ENCODE measurements at regions not wholly inside any gene's neighbourhood (a gene's known extent, or its start where the extent isn't known, plus 50 kb on each side); places are given as distances from the start of the nearest gene placed in this dataset.

DNA sequence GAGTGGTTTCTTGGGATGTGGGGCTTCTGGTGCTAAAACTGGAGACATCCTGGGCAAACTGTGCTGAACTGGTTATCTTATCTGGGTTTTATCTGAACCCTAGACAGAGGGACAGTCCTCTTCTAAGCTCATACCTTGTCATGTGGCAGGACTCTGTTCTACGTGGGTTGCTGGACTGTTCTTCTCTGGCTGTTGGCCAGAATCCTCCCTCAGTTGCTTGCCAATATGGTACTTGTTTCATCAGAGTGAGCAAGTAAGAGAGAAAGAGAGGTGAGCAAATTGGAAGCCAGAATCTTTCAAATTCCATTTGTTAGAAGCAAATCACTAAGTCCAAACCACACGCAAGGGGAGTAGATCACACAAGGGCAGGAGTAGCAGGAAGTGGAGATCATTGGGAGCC lies 291.5 kb upstream of the TBL1XR1 start:
- Histone ChIP-seq H2AFZ (ENCODE audit: low read length) (no peak overlapping the region), H2BK120ac (replicated peaks; ENCODE audit: low read depth, low read length) (no peak overlapping the region), H3K14ac (ENCODE audit: insufficient read length) (no peak overlapping the region), H3K4me1 (replicated peaks in 1 of 4; ENCODE audit: control insufficient read depth in 3 of 4, insufficient read depth in 4 of 4, low read length in 3 of 4) (no peaks in the 10 kb centered on the region), H3K9me3 (ENCODE audit: insufficient read depth in 2 of 2, low read depth in 1 of 2, low read length in 1 of 2) (no peaks in the 10 kb centered on the region; a peak in 1 of 4 replicates), H4K20me1 (replicated peaks in 1 of 2; ENCODE audit: control insufficient read depth in 1 of 2, insufficient read depth in 2 of 2, low read length in 2 of 2) (no peaks in the 10 kb centered on the region), H3K56ac (replicated peaks; ENCODE audit: insufficient read length, low read depth, low read length) (no peak overlapping the region), H3K79me1 (ENCODE audit: low read depth, low read length) (no peaks in the 10 kb centered on the region), H3K4me3 (ENCODE audit: extremely low read depth in 1 of 4, insufficient read depth in 2 of 4, low read depth in 3 of 4, low read length in 4 of 4) (no peak overlapping the region), H3K9ac (replicated peaks in 1 of 4; ENCODE audit: extremely low read depth in 1 of 4, low read depth in 3 of 4, low read length in 3 of 4) (no peak overlapping the region), H4K5ac (ENCODE audit: insufficient read length, low read depth, low read length) (no peak overlapping the region), H3K23ac (ENCODE audit: insufficient read length) (no peak overlapping the region), H3K27me3 (replicated peaks in 1 of 4; ENCODE audit: control insufficient read depth in 3 of 4, extremely low read depth in 1 of 4, insufficient read depth in 3 of 4, low read length in 3 of 4) (no peaks in the 10 kb centered on the region), H2BK20ac (ENCODE audit: low read length) (no peak overlapping the region), H3K36me3 (ENCODE audit: control insufficient read depth in 2 of 4, insufficient read depth in 4 of 4, low read length in 3 of 4) (no peaks in the 10 kb centered on the region), H2AK5ac (ENCODE audit: low read depth, low read length) (no peak overlapping the region), H3K23me2 (ENCODE audit: low read depth, low read length) (no peaks in the 10 kb centered on the region; the same call in 1 of the 2 replicates), H2BK12ac (ENCODE audit: low read depth, low read length) (no peak overlapping the region), H2BK15ac (ENCODE audit: low read length) (no peak overlapping the region), H4K8ac (ENCODE audit: extremely low read depth, insufficient read depth, low read length) (no peak overlapping the region), H3K27ac (ENCODE audit: low read depth, low read length) (no peak overlapping the region), H2BK5ac (ENCODE audit: low read depth, low read length) (no peak overlapping the region), H3K4ac (replicated peaks; ENCODE audit: insufficient read length, low read depth, low read length) (no peak overlapping the region), H3K18ac (ENCODE audit: extremely low read depth, low read length) (no peak overlapping the region), H3K79me2 (ENCODE audit: control insufficient read depth in 1 of 2, insufficient read depth in 2 of 2, low read length in 2 of 2) (no peaks in the 10 kb centered on the region), H4K91ac (replicated peaks; ENCODE audit: insufficient read length, low read length) (no peak overlapping the region), H3K4me2 (ENCODE audit: insufficient read depth in 1 of 2, low read depth in 2 of 2, low read length in 2 of 2) (no peak overlapping the region)
- ChIA-PET CTCF (ENCODE audit: partially characterized antibody) (no interaction called here), POLR2A (ENCODE audit: partially characterized antibody) (no interaction called here)
- DNase-seq (ENCODE audit: low read depth in 1 of 2, low spot score in 2 of 2) (no peak), FAIRE-seq (no peak)
- WGBS, 2 experiments (ENCODE audit: extremely low coverage in 1 of 2, insufficient coverage in 1 of 2, insufficient read length in 1 of 2, insufficient replicate concordance in 2 of 2, low coverage in 1 of 2, low lambda C conversion rate in 2 of 2, missing lambda C conversion rate in 1 of 2) = 93% methylated on average over 2 of the region's 2 CpGs; no CpG with 5 or more reads in 1 of the 2 experiments
- TF ChIP-seq CBX8 (IDR thresholded peaks at IDR 0.05; ENCODE audit: borderline replicate concordance, low read depth, low read length) = no peak
- TF ChIP-seq POLR2AphosphoS5 (IDR thresholded peaks at IDR 0.05; ENCODE audit: low read depth, low read length) = no peak
- no peak for TF ChIP-seq BCL11A (IDR thresholded peaks at IDR 0.05; ENCODE audit: low read depth in 2 of 2, low read length in 2 of 2)
- TF ChIP-seq TAF7 (optimal IDR thresholded peaks at IDR 0.05; ENCODE audit: borderline replicate concordance, low read depth, low read length) = no peak
- no peak for TF ChIP-seq SP2 (IDR thresholded peaks at IDR 0.05; ENCODE audit: low read length)
- no peak for TF ChIP-seq CBX5 (IDR thresholded peaks at IDR 0.05; ENCODE audit: low read depth, low read length)
- no peak for TF ChIP-seq GTF2F1 (IDR thresholded peaks at IDR 0.05; ENCODE audit: borderline replicate concordance, low read depth, low read length)
- no peak for TF ChIP-seq FOSL1 (IDR thresholded peaks at IDR 0.05; ENCODE audit: insufficient read depth, low read depth, low read length)
- no peak for TF ChIP-seq SP4 (IDR thresholded peaks at IDR 0.05; ENCODE audit: low read length)
- no peak for TF ChIP-seq TEAD4 (IDR thresholded peaks at IDR 0.05; ENCODE audit: low read depth, low read length)
